H1 (cell line): ENCODE measurements at regions not wholly inside any gene's neighbourhood (a gene's known extent, or its start where the extent isn't known, plus 50 kb on each side); places are given as distances from the start of the nearest gene placed in this dataset.

Source experiments
- CTCF ChIA-PET: fragments of 300-600 bp; sonication (Branson Sonifier 250); formaldehyde crosslinking; loops from one replicate; lab custom pipeline; 2021; ENCODE audit not compliant: partially characterized antibody; lab: Charles Lee
- POLR2A ChIA-PET: fragments of 300-600 bp; sonication (Branson Sonifier 250); formaldehyde crosslinking; loops from one replicate; lab custom pipeline; 2021; ENCODE audit warnings: inconsistent platforms; ENCODE audit not compliant: partially characterized antibody; lab: Charles Lee
- DNase-seq, 2 experiments: peaks; one replicate each; pipeline versions ENCODE4 v3.0.0 to v3.0.0-alpha.2; 2010 to 2022; ENCODE audit warnings: low spot score in 2 of 2, low read depth in 1 of 2, mixed read lengths in 1 of 2
- FAIRE-seq: peaks from 2 replicates; lab custom pipeline; 2011; peaks lifted over from hg19 to GRCh38; lab: Jason Lieb, UNC
- H2AFZ ChIP-seq: 2 replicates; pipeline ENCODE4 v1.8.1; 2012; ENCODE audit warnings: low read length, inconsistent platforms
- H2AK5ac ChIP-seq: 2 replicates; pipeline ENCODE4 v1.6.1; 2013; ENCODE audit warnings: low read depth, low read length
- H2BK120ac ChIP-seq: replicated peaks from 2 replicates; pipeline ENCODE3; 2013; ENCODE audit warnings: low read depth, low read length, inconsistent platforms
- H2BK12ac ChIP-seq: 2 replicates; pipeline ENCODE4 v1.6.1; 2013; ENCODE audit warnings: low read depth, low read length
- H2BK15ac ChIP-seq: 2 replicates; pipeline ENCODE4 v1.6.1; 2013; ENCODE audit warnings: low read length
- H2BK20ac ChIP-seq: 2 replicates; pipeline ENCODE4 v1.6.1; 2013; ENCODE audit warnings: low read length
- H2BK5ac ChIP-seq: 2 replicates; pipeline ENCODE4 v1.6.1; 2013; ENCODE audit warnings: low read depth, low read length
- H3K14ac ChIP-seq: 2 replicates; pipeline ENCODE4 v1.6.1; 2013; ENCODE audit warnings: inconsistent platforms; ENCODE audit not compliant: insufficient read length
- H3K18ac ChIP-seq: 2 replicates; pipeline ENCODE4 v1.6.1; 2013; ENCODE audit warnings: low read length; ENCODE audit errors: extremely low read depth
- H3K23ac ChIP-seq: 2 replicates; pipeline ENCODE4 v1.6.1; 2013; ENCODE audit warnings: inconsistent platforms; ENCODE audit not compliant: insufficient read length
- H3K23me2 ChIP-seq: 2 replicates; pipeline ENCODE4 v1.6.1; 2013; ENCODE audit warnings: low read depth, low read length
- H3K27ac ChIP-seq: 2 replicates; pipeline ENCODE4 v1.6.1; 2011; ENCODE audit warnings: low read depth, low read length, inconsistent platforms
- H3K27me3 ChIP-seq, 4 experiments: replicated peaks in 1 of 4; 1 replicate in 1 of 4; 2 replicates in 3 of 4; pipeline versions ENCODE4 v1.6.1 to v1.8.1; 2011 to 2013; ENCODE audit warnings: low read length in 3 of 4, mild to moderate bottlenecking in 3 of 4, inconsistent platforms in 2 of 4, mixed read lengths in 2 of 4, moderate library complexity in 1 of 4; ENCODE audit not compliant: control insufficient read depth in 3 of 4, insufficient read depth in 3 of 4; ENCODE audit errors: extremely low read depth in 1 of 4
- H3K36me3 ChIP-seq, 4 experiments: 2 replicates each; pipeline versions ENCODE4 v1.6.1 to v1.8.1; 2011 to 2013; ENCODE audit warnings: mild to moderate bottlenecking in 4 of 4, low read length in 3 of 4, moderate library complexity in 2 of 4, control low read depth in 1 of 4, inconsistent platforms in 1 of 4; ENCODE audit not compliant: insufficient read depth in 4 of 4, control insufficient read depth in 2 of 4
- H3K4ac ChIP-seq: replicated peaks from 2 replicates; pipeline ENCODE3; 2013; ENCODE audit warnings: low read length, low read depth, mixed read lengths, inconsistent platforms; ENCODE audit not compliant: insufficient read length
- H3K4me1 ChIP-seq, 4 experiments: replicated peaks in 1 of 4; 1 replicate in 1 of 4; 2 replicates in 3 of 4; pipeline versions ENCODE4 v1.6.1 to v1.8.1; 2011 to 2013; ENCODE audit warnings: low read length in 3 of 4, inconsistent platforms in 2 of 4, mixed read lengths in 1 of 4; ENCODE audit not compliant: insufficient read depth in 4 of 4, control insufficient read depth in 3 of 4
- H3K4me2 ChIP-seq, 2 experiments: 2 replicates each; pipeline versions ENCODE4 v1.6.1 to v1.8.1; 2011 to 2013; ENCODE audit warnings: low read depth in 2 of 2, low read length in 2 of 2, control low read depth in 1 of 2, inconsistent platforms in 1 of 2, mild to moderate bottlenecking in 1 of 2; ENCODE audit not compliant: insufficient read depth in 1 of 2
- H3K4me3 ChIP-seq, 4 experiments: fragments of 200-600, 300-600 bp in 1 of 4; sonication (generic), shearing (Covaris generic), sonication (Bioruptor Twin) in 1 of 4; 2 replicates each; pipeline versions ENCODE4 v1.5.1 to v1.8.1; 2011 to 2016; ENCODE audit warnings: low read length in 4 of 4, low read depth in 3 of 4, control low read depth in 2 of 4, inconsistent platforms in 2 of 4, mild to moderate bottlenecking in 2 of 4, mixed read lengths in 1 of 4, moderate library complexity in 1 of 4; ENCODE audit not compliant: insufficient read depth in 2 of 4; ENCODE audit errors: extremely low read depth in 1 of 4
- H3K56ac ChIP-seq: replicated peaks from 2 replicates; pipeline ENCODE3; 2013; ENCODE audit warnings: low read depth, mild to moderate bottlenecking, mixed read lengths, low read length, inconsistent platforms; ENCODE audit not compliant: insufficient read length
- H3K79me1 ChIP-seq: 2 replicates; pipeline ENCODE4 v1.6.1; 2013; ENCODE audit warnings: low read depth, low read length, control low read depth
- H3K79me2 ChIP-seq, 2 experiments: 2 replicates each; pipeline versions ENCODE4 v1.6.1 to v1.8.1; 2012 to 2013; ENCODE audit warnings: low read length in 2 of 2, mild to moderate bottlenecking in 2 of 2, inconsistent platforms in 1 of 2; ENCODE audit not compliant: insufficient read depth in 2 of 2, control insufficient read depth in 1 of 2
- H3K9ac ChIP-seq, 4 experiments: replicated peaks in 1 of 4; 1 replicate in 1 of 4; 2 replicates in 3 of 4; pipeline versions ENCODE4 v1.6.1 to v1.8.1; 2011 to 2013; ENCODE audit warnings: low read depth in 3 of 4, low read length in 3 of 4, control low read depth in 2 of 4, mild to moderate bottlenecking in 2 of 4, moderate library complexity in 2 of 4, inconsistent platforms in 1 of 4; ENCODE audit errors: extremely low read depth in 1 of 4
- H3K9me3 ChIP-seq, 2 experiments: 2 replicates each; pipeline versions ENCODE4 v1.6.1 to v1.8.1; 2012 to 2013; ENCODE audit warnings: mild to moderate bottlenecking in 2 of 2, moderate library complexity in 2 of 2, control low read depth in 1 of 2, inconsistent platforms in 1 of 2, low read depth in 1 of 2, low read length in 1 of 2, mixed read lengths in 1 of 2; ENCODE audit not compliant: insufficient read depth in 2 of 2
- H4K20me1 ChIP-seq, 2 experiments: replicated peaks in 1 of 2; 2 replicates each; pipeline versions ENCODE3 to v1.8.1; 2011 to 2013; ENCODE audit warnings: inconsistent platforms in 2 of 2, low read length in 2 of 2, mild to moderate bottlenecking in 1 of 2; ENCODE audit not compliant: insufficient read depth in 2 of 2, control insufficient read depth in 1 of 2
- H4K5ac ChIP-seq: 2 replicates; pipeline ENCODE4 v1.6.1; 2013; ENCODE audit warnings: low read length, low read depth, mixed read lengths, inconsistent platforms; ENCODE audit not compliant: insufficient read length
- H4K8ac ChIP-seq: 2 replicates; pipeline ENCODE4 v1.8.0; 2013; ENCODE audit warnings: mild to moderate bottlenecking, moderate library complexity, low read length, inconsistent platforms; ENCODE audit not compliant: insufficient read depth; ENCODE audit errors: extremely low read depth
- H4K91ac ChIP-seq: replicated peaks from 2 replicates; pipeline ENCODE3; 2013; ENCODE audit warnings: low read length, mixed read lengths, inconsistent platforms; ENCODE audit not compliant: insufficient read length
- CBX8 ChIP-seq: fragments of 300-800, 300-1000 bp; sonication (generic); IDR thresholded peaks from 2 replicates; pipeline ENCODE4 v1.7.1; 2016; ENCODE audit warnings: low read depth, low read length, borderline replicate concordance
- EP300 ChIP-seq, 2 experiments: IDR thresholded peaks; 1 replicate in 1 of 2; 2 replicates in 1 of 2; pipeline ENCODE4 v1.6.1; 2011 to 2012; ENCODE audit warnings: low read depth in 2 of 2, low read length in 2 of 2, mild to moderate bottlenecking in 2 of 2, borderline replicate concordance in 1 of 2, inconsistent platforms in 1 of 2, moderate library complexity in 1 of 2
- WGBS, 2 experiments: shearing (Covaris generic) in 1 of 2; methylation state at CpG; one replicate each; pipeline versions ENCODE4 v1.1.6 to v1.1.7; 2013 to 2015; ENCODE audit warnings: low lambda C conversion rate in 2 of 2, mixed read lengths in 2 of 2, inconsistent platforms in 1 of 2, low coverage in 1 of 2, missing lambda C conversion rate in 1 of 2; ENCODE audit not compliant: insufficient replicate concordance in 2 of 2, insufficient coverage in 1 of 2, insufficient read length in 1 of 2; ENCODE audit errors: extremely low coverage in 1 of 2, missing lambda C conversion rate in 1 of 2; 5-methylcytosine and 5-hydroxymethylcytosine counted together

DNA sequence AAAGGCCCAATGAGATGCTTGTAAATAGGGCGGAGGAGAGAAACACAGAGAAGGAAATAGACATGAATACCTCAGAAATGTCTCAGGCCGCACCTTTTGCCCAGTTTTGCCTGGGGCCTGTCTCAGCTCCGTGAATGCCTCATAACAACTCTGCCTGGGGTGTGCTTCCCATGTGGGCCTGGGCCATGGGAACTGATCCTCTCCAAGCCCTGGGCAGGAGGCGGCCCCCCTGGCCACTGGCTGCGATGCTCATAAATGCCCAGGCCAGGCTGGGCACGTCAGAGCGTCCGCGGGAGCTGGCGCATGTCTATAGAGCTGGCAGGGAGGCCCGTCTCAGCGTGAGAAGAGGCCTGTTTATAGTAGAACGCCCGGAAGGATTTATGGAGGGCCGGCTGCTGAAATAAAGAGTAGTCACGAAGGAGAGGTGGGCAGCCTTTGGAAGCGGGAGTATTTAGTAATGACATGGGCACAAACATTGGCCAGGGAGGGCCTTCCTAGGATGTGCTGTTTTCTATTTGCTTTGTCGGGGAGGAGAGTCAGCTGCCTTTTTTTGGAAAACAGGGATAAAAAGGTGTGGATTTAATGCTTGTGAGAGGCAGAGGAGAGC is 85.9 kb upstream of the IGF1R start:
- Histone ChIP-seq H3K18ac (no peak overlapping the region), H2AFZ (0 out of 2 replicates have a peak overlapping the region, but pooled peaks have one; percentile 59), H3K4me1 (peaks cover 0 to 2% (median 0%) of the 10 kb centered on the region in 4 experiments; a peak in 2 of 7 replicates), H2AK5ac (no peak overlapping the region), H3K4ac (no peak overlapping the region), H3K23me2 (no peaks in the 10 kb centered on the region; the same call in 1 of the 2 replicates), H3K79me2 (no peaks in the 10 kb centered on the region), H3K79me1 (no peaks in the 10 kb centered on the region), H4K8ac (peak overlapping the region; percentile 45), H3K36me3 (no peaks in the 10 kb centered on the region), H3K9me3 (no peaks in the 10 kb centered on the region), H2BK12ac (no peak overlapping the region), H3K4me3 (no peak overlapping the region), H3K23ac (no peak overlapping the region), H4K20me1 (no peaks in the 10 kb centered on the region), H3K56ac (no peak overlapping the region), H3K14ac (no peak overlapping the region), H2BK20ac (no peak overlapping the region), H2BK5ac (no peak overlapping the region), H3K9ac (no peak overlapping the region), H4K5ac (no peak overlapping the region), H3K27me3 (no peaks in the 10 kb centered on the region; a peak in 1 of 7 replicates), H4K91ac (no peak overlapping the region), H2BK120ac (no peak overlapping the region), H2BK15ac (no peak overlapping the region), H3K4me2 (no peak overlapping the region), H3K27ac (no peak overlapping the region)
- DNase-seq (no peak), FAIRE-seq (no peak)
- WGBS, 2 experiments, result 95% methylated on average over 18 of the region's 18 CpGs; no CpG with 5 or more reads in 1 of the 2 experiments
- no peak for TF ChIP-seq EP300 (IDR thresholded peaks at IDR 0.05; ENCODE audit: borderline replicate concordance in 1 of 2, low read depth in 2 of 2, low read length in 2 of 2)
- no peak for TF ChIP-seq CBX8
- ChIA-PET POLR2A (no interaction called here), CTCF (interaction anchor here (0.6 to 5.8 kb wide), 9 partner anchors 8 to 97 kb away, joined by 3 to 32 read pairs (median 5); no protein-coding TSS in a partner anchor)
